GM12878 (cell line): ENCODE measurements at regions not wholly inside any gene's neighbourhood (a gene's known extent, or its start where the extent isn't known, plus 50 kb on each side); places are given as distances from the start of the nearest gene placed in this dataset.

ENCODE experiments used
- FOXK2 ChIP-seq: fragments of 450-650 bp; IDR thresholded peaks from 2 replicates; pipeline ENCODE4 v1.6.1; 2017; ENCODE audit warnings: mild to moderate bottlenecking, moderate library complexity
- MTA3 ChIP-seq: IDR thresholded peaks from 2 replicates; pipeline ENCODE4 v1.6.1; 2012; ENCODE audit warnings: low read length, inconsistent platforms, borderline replicate concordance
- TF ChIP-seq, protein P1 (sequence below): IDR thresholded peaks from 2 replicates; pipeline ENCODE4 v1.6.1; 2012; ENCODE audit warnings: low read depth, low read length, improper control_type of control experiment
- TF ChIP-seq, protein P2 (sequence below), 3 experiments: IDR thresholded peaks in 2 of 3; conservative IDR thresholded peaks in 1 of 3; 2 replicates each; pipeline ENCODE4 v1.5.1; 2011; ENCODE audit warnings: low read depth in 3 of 3, low read length in 3 of 3, mild to moderate bottlenecking in 3 of 3, control low read depth in 2 of 3, moderate library complexity in 2 of 3, inconsistent platforms in 1 of 3, mixed read lengths in 1 of 3; ENCODE audit not compliant: control insufficient read depth in 2 of 3, insufficient read depth in 1 of 3; ENCODE audit errors: extremely low read depth in 1 of 3

DNA sequence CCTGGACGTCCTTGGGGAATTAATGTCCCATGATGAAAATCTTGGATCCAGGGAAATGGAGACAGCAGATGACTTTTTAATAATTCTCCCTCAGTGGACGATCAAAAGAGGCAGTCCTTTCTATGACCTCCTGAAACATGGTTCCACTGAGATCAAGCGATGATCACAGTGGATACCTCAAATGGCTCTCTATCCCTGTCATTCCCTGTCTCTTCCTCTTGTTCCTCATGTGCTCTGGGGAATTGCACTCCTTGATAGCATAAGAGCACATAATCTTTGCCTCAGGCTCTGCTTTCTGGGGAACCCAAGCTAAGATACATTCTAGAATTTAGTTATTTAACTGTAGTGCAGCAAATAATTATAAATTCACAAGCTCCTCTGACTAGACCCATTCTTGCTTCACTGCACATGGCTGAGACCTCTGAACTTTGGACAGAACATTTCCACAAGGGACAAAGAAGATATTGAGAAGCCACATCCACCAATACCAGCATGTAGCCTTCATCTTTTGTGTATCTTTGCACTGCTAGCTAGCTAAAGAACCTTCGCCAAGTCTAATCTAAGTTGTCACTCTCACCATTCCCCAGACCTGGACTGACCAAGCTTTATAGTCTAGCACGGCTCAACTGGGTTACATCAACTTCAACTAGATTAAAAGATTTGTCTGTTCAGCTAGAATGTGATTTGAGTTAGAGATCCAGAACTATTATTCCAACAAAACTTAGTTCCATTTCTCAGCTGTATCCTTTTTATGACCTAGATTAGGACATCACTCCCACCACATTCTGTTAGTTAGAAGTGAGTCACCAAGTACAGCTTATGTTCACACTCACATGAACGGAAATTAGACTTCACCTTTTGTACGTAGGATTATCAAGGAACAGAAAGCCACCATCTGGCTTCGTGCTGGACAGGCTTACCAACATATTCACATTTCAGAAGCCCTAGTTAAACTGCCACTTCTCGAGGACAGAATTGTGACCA is 142.7 kb downstream of the SUCLA2 start:
- TF ChIP-seq, protein P1, sequence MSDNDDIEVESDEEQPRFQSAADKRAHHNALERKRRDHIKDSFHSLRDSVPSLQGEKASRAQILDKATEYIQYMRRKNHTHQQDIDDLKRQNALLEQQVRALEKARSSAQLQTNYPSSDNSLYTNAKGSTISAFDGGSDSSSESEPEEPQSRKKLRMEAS = no peak
- TF ChIP-seq FOXK2 (no peak), MTA3 (no peak)
- TF ChIP-seq, protein P2, sequence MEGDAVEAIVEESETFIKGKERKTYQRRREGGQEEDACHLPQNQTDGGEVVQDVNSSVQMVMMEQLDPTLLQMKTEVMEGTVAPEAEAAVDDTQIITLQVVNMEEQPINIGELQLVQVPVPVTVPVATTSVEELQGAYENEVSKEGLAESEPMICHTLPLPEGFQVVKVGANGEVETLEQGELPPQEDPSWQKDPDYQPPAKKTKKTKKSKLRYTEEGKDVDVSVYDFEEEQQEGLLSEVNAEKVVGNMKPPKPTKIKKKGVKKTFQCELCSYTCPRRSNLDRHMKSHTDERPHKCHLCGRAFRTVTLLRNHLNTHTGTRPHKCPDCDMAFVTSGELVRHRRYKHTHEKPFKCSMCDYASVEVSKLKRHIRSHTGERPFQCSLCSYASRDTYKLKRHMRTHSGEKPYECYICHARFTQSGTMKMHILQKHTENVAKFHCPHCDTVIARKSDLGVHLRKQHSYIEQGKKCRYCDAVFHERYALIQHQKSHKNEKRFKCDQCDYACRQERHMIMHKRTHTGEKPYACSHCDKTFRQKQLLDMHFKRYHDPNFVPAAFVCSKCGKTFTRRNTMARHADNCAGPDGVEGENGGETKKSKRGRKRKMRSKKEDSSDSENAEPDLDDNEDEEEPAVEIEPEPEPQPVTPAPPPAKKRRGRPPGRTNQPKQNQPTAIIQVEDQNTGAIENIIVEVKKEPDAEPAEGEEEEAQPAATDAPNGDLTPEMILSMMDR (IDR thresholded peaks at IDR 0.05 in 2 of 3, conservative IDR thresholded peaks at IDR 0.05 in 1 of 3; ENCODE audit: control insufficient read depth in 2 of 3, extremely low read depth in 1 of 3, insufficient read depth in 1 of 3, low read depth in 3 of 3, low read length in 3 of 3) = no peak
